K562 (cell line): ENCODE measurements at regions not wholly inside any gene's neighbourhood (a gene's known extent, or its start where the extent isn't known, plus 50 kb on each side); places are given as distances from the start of the nearest gene placed in this dataset.

Experiments used
- ATAC-seq: fragments of 200-7000 bp; cut with Tn5 transposase; 3 replicates; pipeline ENCODE4 v1.9.1; 2020; ENCODE audit warnings: moderate library complexity
- BruUV-seq: library from RNA; stranded (reverse); fragments of 400-500 nt; replicated peaks from 2 replicates; lab custom pipeline; 2021; lab: Mats Ljungman, UMichigan
- CTCF ChIA-PET: fragments of 300-600 bp; formaldehyde crosslinking; extraction: SDS; loops from one replicate; lab custom pipeline; 2021; ENCODE audit warnings: low intra/inter-chr PET ratio; lab: Yijun Ruan, JAX
- POLR2A ChIA-PET: fragments of 300-600, 350-650 bp; sonication (Branson Sonifier 250); formaldehyde crosslinking; extraction: SDS; loops from one replicate; lab custom pipeline; 2021; ENCODE audit warnings: antibody characterized with exemption, inconsistent platforms; lab: Yijun Ruan, JAX
- DNase-seq, 4 experiments: peaks; one replicate each; pipeline versions ENCODE4 v3.0.0 to v3.0.0-alpha.2; 2011 to 2018; ENCODE audit warnings: low spot score in 3 of 4, mixed read lengths in 3 of 4; ENCODE audit errors: extremely low read depth in 1 of 4
- FAIRE-seq: peaks from 2 replicates; lab custom pipeline; 2011; peaks lifted over from hg19 to GRCh38; lab: Jason Lieb, UNC
- H2AFZ ChIP-seq: 2 replicates; pipeline ENCODE4 v1.6.0; 2011; ENCODE audit warnings: low read depth, low read length, control low read depth, inconsistent platforms
- H3K27ac ChIP-seq: fragments of 200-600 bp; 3 replicates; pipeline ENCODE4 v1.8.0; 2011; ENCODE audit warnings: low read depth, mild to moderate bottlenecking, control low read depth, inconsistent platforms, low read length, moderate library complexity, mixed read lengths; ENCODE audit errors: extremely low read depth
- H3K27me3 ChIP-seq, 2 experiments: fragments of 300-600 bp in 1 of 2; 2 replicates in 1 of 2; 3 replicates in 1 of 2; pipeline versions ENCODE4 v1.6.0 to v1.8.0; 2011; ENCODE audit warnings: inconsistent platforms in 2 of 2, low read length in 2 of 2, mild to moderate bottlenecking in 1 of 2, mixed read lengths in 1 of 2, moderate library complexity in 1 of 2; ENCODE audit not compliant: control insufficient read depth in 2 of 2, insufficient read depth in 2 of 2
- H3K36me3 ChIP-seq: fragments of 300-600 bp; 3 replicates; pipeline ENCODE4 v1.8.0; 2011; ENCODE audit warnings: mild to moderate bottlenecking, low read length, inconsistent platforms; ENCODE audit not compliant: control insufficient read depth, insufficient read depth
- H3K4me1 ChIP-seq, 2 experiments: fragments of 200-600 bp in 1 of 2; replicated peaks in 1 of 2; 2 replicates in 1 of 2; 3 replicates in 1 of 2; pipeline versions ENCODE4 v1.5.1 to v1.8.0; 2011; ENCODE audit warnings: inconsistent platforms in 2 of 2, low read length in 2 of 2, mild to moderate bottlenecking in 1 of 2, mixed read lengths in 1 of 2, moderate library complexity in 1 of 2; ENCODE audit not compliant: control insufficient read depth in 2 of 2, insufficient read depth in 2 of 2
- H3K4me2 ChIP-seq: 2 replicates; pipeline ENCODE4 v1.6.1; 2011; ENCODE audit warnings: low read length, control low read depth, inconsistent platforms, mixed read lengths; ENCODE audit not compliant: insufficient read depth
- H3K4me3 ChIP-seq: fragments of 200-600 bp; sonication (generic), shearing (Covaris generic); 2 replicates; pipeline ENCODE4 v1.5.1; 2016; ENCODE audit warnings: control low read depth, inconsistent platforms
- H3K79me2 ChIP-seq: fragments of 200-600 bp; 3 replicates; pipeline ENCODE4 v1.8.0; 2011; ENCODE audit warnings: low read length, inconsistent platforms; ENCODE audit not compliant: control insufficient read depth, insufficient read depth
- H3K9ac ChIP-seq, 2 experiments: 2 replicates each; pipeline versions ENCODE4 v1.6.0 to v1.6.1; 2011; ENCODE audit warnings: low read depth in 2 of 2, low read length in 2 of 2, control low read depth in 1 of 2, inconsistent platforms in 1 of 2, mild to moderate bottlenecking in 1 of 2, mixed read lengths in 1 of 2; ENCODE audit not compliant: insufficient read depth in 1 of 2
- H3K9me1 ChIP-seq: one replicate; pipeline ENCODE4 v1.6.0; 2011; ENCODE audit warnings: inconsistent platforms, mild to moderate bottlenecking, low read length, moderate library complexity; ENCODE audit not compliant: control insufficient read depth, insufficient read depth
- H3K9me3 ChIP-seq: replicated peaks from 2 replicates; pipeline ENCODE4 v1.5.1; 2011; ENCODE audit warnings: low read depth, low read length, inconsistent platforms; ENCODE audit not compliant: control insufficient read depth, insufficient read depth
- H4K20me1 ChIP-seq: replicated peaks from 2 replicates; pipeline ENCODE4 v1.6.1; 2011; ENCODE audit warnings: low read length, inconsistent platforms, mixed read lengths; ENCODE audit not compliant: control insufficient read depth, insufficient read depth
- ZNF780A ChIP-seq: fragments of 250-450 bp; sonication (Bioruptor Pico); IDR thresholded peaks from 2 replicates; pipeline ENCODE4 v1.5.0; 2021; ENCODE audit warnings: mild to moderate bottlenecking
- WGBS: fragments of 100-300 bp; shearing (Covaris generic); methylation state at CpG from one replicate; pipeline ENCODE4 v1.1.6; 2016; ENCODE audit warnings: low coverage, mixed read lengths; ENCODE audit not compliant: insufficient coverage; ENCODE audit errors: missing lambda C conversion rate; 5-methylcytosine and 5-hydroxymethylcytosine counted together
- in situ Hi-C: fragments of 300-500 bp; cut with MboI; formaldehyde crosslinking; loops from 4 replicates; pipeline ENCODE4 v1.15.0; 2018; ENCODE audit warnings: inconsistent platforms, mixed read lengths
- intact Hi-C: fragments of 100-400 bp; cut with micrococcal nuclease; formaldehyde crosslinking; loops from 2 replicates; pipeline ENCODE4 v1.14.2; 2022
- TF ChIP-seq, protein P1 (sequence below): fragments of 250-450 bp; sonication (Bioruptor Pico); IDR thresholded peaks from 2 replicates; pipeline ENCODE4 v1.8.0; 2022; ENCODE audit warnings: moderate library complexity, mild to moderate bottlenecking, inconsistent platforms
- TF ChIP-seq, protein P2 (sequence below): sonication (generic); formaldehyde crosslinking; IDR thresholded peaks from 2 replicates; pipeline ENCODE4 v1.8.1; 2023; ENCODE audit warnings: mild to moderate bottlenecking, missing genetic modification reagents

DNA sequence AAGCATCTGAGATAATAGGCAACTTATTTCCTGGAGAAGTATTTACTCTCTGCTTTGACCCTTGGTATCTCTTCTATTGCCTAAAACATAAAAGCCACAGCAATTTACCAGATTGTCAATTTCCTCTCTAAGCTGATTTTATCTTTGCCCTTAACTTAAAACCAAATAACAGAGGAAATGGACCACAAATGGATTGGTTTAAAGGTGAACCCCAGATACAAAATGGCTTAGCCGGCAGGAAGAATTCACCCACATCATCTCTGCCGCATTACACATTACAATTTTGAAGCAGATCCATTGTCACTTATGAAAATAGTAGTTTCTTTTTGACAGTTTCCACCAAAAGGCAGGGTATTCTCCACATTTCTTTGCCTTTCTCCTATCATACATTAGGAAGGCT lies 585.8 kb upstream of the CHAC2 start:
- ChIA-PET POLR2A (no interaction called here), CTCF (no interaction called here)
- no peak for ATAC-seq
- H4K20me1 ChIP-seq = no peaks in the 10 kb centered on the region
- H3K36me3 ChIP-seq = no peaks in the 10 kb centered on the region
- H3K9me1 ChIP-seq = no peaks in the 10 kb centered on the region
- no peak overlapping the region for H3K4me2 ChIP-seq
- no peak for FAIRE-seq
- no peak overlapping the region for H3K9ac ChIP-seq
- DNase-seq = no peak
- no peaks in the 10 kb centered on the region for H3K27me3 ChIP-seq
- in situ Hi-C loops = no loop called here
- H3K4me1 ChIP-seq = no peaks in the 10 kb centered on the region
- no peak overlapping the region for H2AFZ ChIP-seq
- no TSS peak for BruUV-seq
- no peaks in the 10 kb centered on the region for H3K9me3 ChIP-seq
- TF ChIP-seq ZNF780A (CRISPR knock-in tag) = no peak
- TF ChIP-seq, protein P1, sequence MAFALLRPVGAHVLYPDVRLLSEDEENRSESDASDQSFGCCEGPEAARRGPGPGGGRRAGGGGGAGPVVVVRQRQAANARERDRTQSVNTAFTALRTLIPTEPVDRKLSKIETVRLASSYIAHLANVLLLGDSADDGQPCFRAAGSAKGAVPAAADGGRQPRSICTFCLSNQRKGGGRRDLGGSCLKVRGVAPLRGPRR (CRISPR knock-in tag) = no peak
- TF ChIP-seq, protein P2, sequence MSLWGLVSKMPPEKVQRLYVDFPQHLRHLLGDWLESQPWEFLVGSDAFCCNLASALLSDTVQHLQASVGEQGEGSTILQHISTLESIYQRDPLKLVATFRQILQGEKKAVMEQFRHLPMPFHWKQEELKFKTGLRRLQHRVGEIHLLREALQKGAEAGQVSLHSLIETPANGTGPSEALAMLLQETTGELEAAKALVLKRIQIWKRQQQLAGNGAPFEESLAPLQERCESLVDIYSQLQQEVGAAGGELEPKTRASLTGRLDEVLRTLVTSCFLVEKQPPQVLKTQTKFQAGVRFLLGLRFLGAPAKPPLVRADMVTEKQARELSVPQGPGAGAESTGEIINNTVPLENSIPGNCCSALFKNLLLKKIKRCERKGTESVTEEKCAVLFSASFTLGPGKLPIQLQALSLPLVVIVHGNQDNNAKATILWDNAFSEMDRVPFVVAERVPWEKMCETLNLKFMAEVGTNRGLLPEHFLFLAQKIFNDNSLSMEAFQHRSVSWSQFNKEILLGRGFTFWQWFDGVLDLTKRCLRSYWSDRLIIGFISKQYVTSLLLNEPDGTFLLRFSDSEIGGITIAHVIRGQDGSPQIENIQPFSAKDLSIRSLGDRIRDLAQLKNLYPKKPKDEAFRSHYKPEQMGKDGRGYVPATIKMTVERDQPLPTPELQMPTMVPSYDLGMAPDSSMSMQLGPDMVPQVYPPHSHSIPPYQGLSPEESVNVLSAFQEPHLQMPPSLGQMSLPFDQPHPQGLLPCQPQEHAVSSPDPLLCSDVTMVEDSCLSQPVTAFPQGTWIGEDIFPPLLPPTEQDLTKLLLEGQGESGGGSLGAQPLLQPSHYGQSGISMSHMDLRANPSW = no peak
- TF ChIP-seq, all 486 proteins: peak for 0
- H3K79me2 ChIP-seq = no peaks in the 10 kb centered on the region
- intact Hi-C loops = no loop called here
- no peak overlapping the region for H3K4me3 ChIP-seq
- no peak overlapping the region for H3K27ac ChIP-seq
- WGBS = 0% methylated on average over 2 of the region's 2 CpGs
